ENCODE measurements at regions not wholly inside any gene's neighbourhood (a gene's known extent, or its start where the extent isn't known, plus 50 kb on each side); places are given as distances from the start of the nearest gene placed in this dataset.

DNA sequence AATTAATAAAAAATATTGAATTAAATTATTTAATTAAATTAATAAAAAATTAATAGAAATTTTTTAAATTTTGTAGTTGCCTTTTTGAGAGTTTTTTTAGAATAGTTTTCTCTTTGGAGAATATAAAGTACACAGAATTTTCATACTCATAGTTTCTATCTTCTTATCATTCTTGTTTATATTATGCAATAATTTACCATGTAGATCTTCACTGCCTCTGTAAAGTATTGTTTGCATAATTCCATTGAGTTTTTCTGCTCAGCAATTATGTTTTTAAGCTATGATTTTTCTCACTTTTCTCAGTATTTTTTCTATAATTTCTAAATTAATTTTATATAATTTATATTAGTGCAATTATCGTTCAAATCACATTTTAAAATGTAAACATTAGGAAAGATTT is 50.6 kb upstream of the OXA1L start:
- TF ChIP-seq, protein P1, sequence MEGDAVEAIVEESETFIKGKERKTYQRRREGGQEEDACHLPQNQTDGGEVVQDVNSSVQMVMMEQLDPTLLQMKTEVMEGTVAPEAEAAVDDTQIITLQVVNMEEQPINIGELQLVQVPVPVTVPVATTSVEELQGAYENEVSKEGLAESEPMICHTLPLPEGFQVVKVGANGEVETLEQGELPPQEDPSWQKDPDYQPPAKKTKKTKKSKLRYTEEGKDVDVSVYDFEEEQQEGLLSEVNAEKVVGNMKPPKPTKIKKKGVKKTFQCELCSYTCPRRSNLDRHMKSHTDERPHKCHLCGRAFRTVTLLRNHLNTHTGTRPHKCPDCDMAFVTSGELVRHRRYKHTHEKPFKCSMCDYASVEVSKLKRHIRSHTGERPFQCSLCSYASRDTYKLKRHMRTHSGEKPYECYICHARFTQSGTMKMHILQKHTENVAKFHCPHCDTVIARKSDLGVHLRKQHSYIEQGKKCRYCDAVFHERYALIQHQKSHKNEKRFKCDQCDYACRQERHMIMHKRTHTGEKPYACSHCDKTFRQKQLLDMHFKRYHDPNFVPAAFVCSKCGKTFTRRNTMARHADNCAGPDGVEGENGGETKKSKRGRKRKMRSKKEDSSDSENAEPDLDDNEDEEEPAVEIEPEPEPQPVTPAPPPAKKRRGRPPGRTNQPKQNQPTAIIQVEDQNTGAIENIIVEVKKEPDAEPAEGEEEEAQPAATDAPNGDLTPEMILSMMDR (IDR thresholded peaks at IDR 0.05; ENCODE audit: insufficient read depth, low read length, poor library complexity, severe bottlenecking): no peak
- no peak for TF ChIP-seq EZH2phosphoT487 (conservative IDR thresholded peaks at IDR 0.05; ENCODE audit: low read length)
